ENCODE measurements at regions not wholly inside any gene's neighbourhood (a gene's known extent, or its start where the extent isn't known, plus 50 kb on each side); places are given as distances from the start of the nearest gene placed in this dataset.

- TF ChIP-seq HDAC2 (CRISPR knock-in tag; IDR thresholded peaks at IDR 0.05) (no peak), POLR2A (IDR thresholded peaks at IDR 0.05; ENCODE audit: insufficient read depth in 1 of 2, low read depth in 2 of 2, low read length in 2 of 2) (no peak), ATF3 (CRISPR knock-in tag; IDR thresholded peaks at IDR 0.05) (no peak), NFKB2 (CRISPR knock-in tag; IDR thresholded peaks at IDR 0.05; ENCODE audit: borderline replicate concordance) (no peak), RFX5 (IDR thresholded peaks at IDR 0.05; ENCODE audit: low read depth, low read length) (no peak), ZNF761 (CRISPR knock-in tag; conservative IDR thresholded peaks at IDR 0.05) (no peak), ESRRA (CRISPR knock-in tag; IDR thresholded peaks at IDR 0.05; ENCODE audit: low read depth) (no peak), SMAD9 (CRISPR knock-in tag; IDR thresholded peaks at IDR 0.05) (no peak), ZNF274 (CRISPR knock-in tag; IDR thresholded peaks at IDR 0.05) (no peak), KAT2B (IDR thresholded peaks at IDR 0.05; ENCODE audit: borderline replicate concordance, low read depth, low read length) (no peak), ZNF407 (CRISPR knock-in tag; IDR thresholded peaks at IDR 0.05; ENCODE audit: not compliant biosample characterization) (no peak)
Observed at GRCh38 chr1:22222723-22223122, 79.8 kb upstream of the WNT4 start.

Measured in HepG2 (cell line).